Stromal cell of bone marrow (primary cell): ENCODE measurements at regions not wholly inside any gene's neighbourhood (a gene's known extent, or its start where the extent isn't known, plus 50 kb on each side); places are given as distances from the start of the nearest gene placed in this dataset.

Experiments used
- DNase-seq: peaks from one replicate; pipeline ENCODE4 v3.0.0-alpha.2; 2012; ENCODE audit warnings: low read depth

GRCh38 chr14:51398898-51399297, 158.9 kb downstream of the TMX1 start:
- DNase-seq = peak; percentile 88

DNA sequence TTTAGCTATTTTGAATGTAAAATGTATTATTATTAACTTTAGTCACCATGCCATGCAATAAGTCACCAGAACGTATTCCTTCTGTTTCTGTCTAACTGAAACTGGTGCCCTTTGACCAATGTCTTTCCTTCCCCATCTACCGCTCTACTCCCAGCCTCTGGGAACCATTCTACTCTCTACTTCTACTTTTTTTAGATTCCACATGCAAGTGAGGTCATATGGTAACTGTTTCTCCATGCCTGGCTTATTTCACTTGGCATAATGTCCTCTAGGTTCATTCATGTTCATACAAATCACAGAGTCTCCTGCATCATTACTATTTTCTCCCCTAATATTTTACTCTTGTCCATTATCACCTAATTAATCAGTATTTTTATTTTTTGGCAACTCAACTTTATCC, 160.1 kb downstream of the TMX1 start:
- DNase-seq = no peak

GRCh38 chr14:51401272-51401671, 161.2 kb downstream of the TMX1 start:
- DNase-seq = peak; percentile 61

GRCh38 chr14:51401756-51402155, 161.7 kb downstream of the TMX1 start:
- no peak for DNase-seq

GRCh38 chr14:51410897-51411296, 170.8 kb downstream of the TMX1 start:
- no peak for DNase-seq

- DNase-seq = no peak
These were observed 179.6 kb downstream of the TMX1 start for GRCh38 chr14:51419685-51420084.

- no peak for DNase-seq
These were observed 182.7 kb downstream of the TMX1 start for GRCh38 chr14:51422704-51423103.

GRCh38 chr14:51424041-51424440, 184.0 kb downstream of the TMX1 start:
- no peak for DNase-seq

- DNase-seq = peak; percentile 54
These were observed 184.7 kb downstream of the TMX1 start for GRCh38 chr14:51424561-51425251.

GRCh38 chr14:51428981-51429380, 188.9 kb downstream of the TMX1 start:
- no peak for DNase-seq

GRCh38 chr14:51430079-51430478, 190.0 kb downstream of the TMX1 start:
- DNase-seq = no peak

DNA sequence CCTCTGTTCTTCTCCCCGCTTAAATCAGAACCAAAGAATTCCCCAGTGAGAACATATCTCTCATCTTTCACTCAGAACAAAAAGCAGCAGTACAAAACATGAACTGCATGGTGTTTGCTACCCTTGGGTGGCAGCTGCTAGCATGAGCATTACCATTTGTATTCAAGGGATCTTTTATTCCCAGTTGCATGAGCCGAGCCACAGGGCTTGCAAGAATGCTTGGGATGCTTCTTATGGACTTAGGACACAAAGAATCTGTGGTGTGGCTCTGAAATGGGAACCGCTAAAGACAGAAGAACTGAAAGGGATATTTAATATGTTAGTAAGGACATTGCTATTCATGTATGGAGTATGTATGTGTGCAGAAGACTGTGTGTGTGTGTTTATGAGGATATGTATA, 190.6 kb downstream of the TMX1 start:
- DNase-seq = no peak

GRCh38 chr14:51431033-51431709, 191.1 kb downstream of the TMX1 start:
- no peak for DNase-seq

DNA sequence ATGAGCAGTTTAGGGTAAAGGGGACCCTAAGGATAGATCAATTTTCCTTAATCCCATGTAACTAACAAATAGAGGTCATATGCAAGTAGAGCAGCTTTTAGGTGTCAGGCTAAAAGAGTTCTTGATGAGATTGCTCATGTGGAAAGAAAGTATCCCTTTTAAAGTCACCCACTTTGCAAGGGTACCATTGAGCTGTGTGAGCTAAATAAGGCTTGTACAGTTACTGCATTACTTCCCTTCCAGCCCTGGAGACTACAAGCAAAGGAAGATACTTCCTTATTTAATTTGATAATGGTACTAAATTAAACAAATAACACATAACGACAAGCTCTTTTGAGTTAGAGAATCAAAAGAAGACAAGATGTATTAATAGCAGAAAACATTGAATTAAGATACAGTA, 191.7 kb downstream of the TMX1 start:
- no peak for DNase-seq

GRCh38 chr14:51432302-51432948, 192.4 kb downstream of the TMX1 start:
- DNase-seq = no peak

GRCh38 chr14:51436630-51437029, 196.6 kb downstream of the TMX1 start:
- no peak for DNase-seq

GRCh38 chr14:51439896-51440295, 199.8 kb downstream of the TMX1 start:
- no peak for DNase-seq

DNA sequence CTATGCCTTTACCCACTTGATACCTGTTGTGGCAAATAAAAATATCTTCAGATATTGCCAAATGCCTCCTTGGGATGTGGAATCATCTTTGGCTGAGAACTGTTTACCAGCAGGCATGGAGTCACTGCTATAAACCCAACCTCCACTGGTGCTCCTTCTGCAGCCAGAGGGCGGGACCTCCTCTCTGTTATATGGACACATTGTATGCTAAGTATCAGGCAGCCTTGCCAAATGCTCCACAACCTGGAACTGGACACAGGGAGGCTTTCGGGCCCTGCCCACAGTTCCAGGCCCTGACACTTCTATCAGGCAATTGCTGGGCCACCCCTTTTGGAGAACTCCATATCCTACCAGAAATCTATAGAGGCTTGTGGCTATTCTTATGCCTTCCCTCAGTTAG, 201.0 kb downstream of the TMX1 start:
- no peak for DNase-seq

DNA sequence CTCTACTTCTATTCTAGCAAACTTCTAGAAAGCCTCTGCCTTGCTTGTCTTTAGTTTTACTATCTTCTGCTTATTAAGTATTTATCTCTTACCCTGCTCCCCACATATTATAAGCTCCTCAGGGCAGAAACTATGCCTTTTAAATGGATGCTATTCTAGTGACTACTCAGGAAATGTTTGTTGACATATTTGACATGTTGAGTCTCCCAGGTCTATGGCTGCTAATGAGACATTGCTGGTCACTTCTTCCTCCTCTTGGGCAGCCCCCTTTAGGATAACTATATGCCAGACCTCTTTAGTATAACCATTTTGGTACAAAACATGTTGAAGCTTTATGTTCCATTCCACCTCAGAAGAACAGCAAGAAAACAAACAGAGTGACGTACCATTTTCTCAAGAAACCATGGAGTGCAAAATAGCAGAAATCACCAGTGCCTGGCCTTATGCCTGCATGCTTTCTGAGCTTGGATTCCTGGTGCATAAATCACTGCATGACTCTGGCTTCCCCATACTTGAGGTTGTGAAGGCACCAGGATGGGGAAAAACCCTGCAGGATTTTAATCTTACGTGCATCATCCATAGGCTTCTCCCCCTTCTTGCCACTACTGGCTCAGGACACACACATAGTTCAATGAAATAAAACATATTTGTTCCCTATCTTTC, 202.6 kb downstream of the TMX1 start:
- DNase-seq = peak; percentile 93

GRCh38 chr14:51443195-51444018, 203.4 kb downstream of the TMX1 start:
- DNase-seq = no peak

DNA sequence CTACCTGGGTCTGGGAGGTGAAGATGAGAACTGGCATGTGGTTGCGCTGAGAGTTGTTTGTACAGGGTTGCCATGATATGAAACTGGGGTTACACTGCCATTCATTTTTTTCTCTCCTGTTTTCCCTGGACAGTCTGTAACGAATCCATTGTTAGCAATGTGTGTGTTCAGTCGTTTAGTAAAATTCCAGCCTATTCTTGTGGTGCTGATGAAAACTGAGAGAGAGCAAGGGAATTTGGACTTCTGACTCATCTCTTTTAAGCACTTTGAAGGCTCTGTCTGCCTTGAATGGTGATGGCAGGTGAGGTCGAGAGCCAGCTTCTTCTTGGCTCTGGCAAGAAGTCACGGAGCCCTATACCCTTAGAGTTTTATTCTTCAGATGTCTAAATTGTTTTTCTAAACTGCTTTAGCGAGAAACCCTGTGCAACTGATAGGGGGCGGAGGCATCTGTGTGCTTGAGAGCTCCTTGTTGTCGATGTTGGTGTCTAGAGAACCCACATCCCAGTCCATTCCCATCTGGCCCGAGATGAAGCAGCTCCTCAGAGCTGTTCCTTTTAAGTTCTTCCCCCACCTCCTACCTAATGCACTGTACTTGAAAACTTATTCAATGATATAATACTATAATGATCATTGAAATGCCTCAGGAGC, 204.4 kb downstream of the TMX1 start:
- DNase-seq = no peak
